Sciatic nerve (tissue), 2 donors: ENCODE measurements at regions not wholly inside any gene's neighbourhood (a gene's known extent, or its start where the extent isn't known, plus 50 kb on each side); places are given as distances from the start of the nearest gene placed in this dataset.
A peak's percentile ranks its signal among the peaks of the same experiment; 100 is the strongest.

Experiments
- ATAC-seq: fragments of 200-7000 bp; cut with Tn5 transposase; one replicate; pipeline ENCODE4 v1.9.1; 2020; ENCODE audit warnings: mild to moderate bottlenecking, moderate library complexity
- DNase-seq: peaks from one replicate; pipeline ENCODE4 v3.0.0-alpha.2; 2020; ENCODE audit warnings: low spot score
- intact Hi-C: fragments of 100-400 bp; cut with DNase I; formaldehyde crosslinking; loops from one replicate; pipeline ENCODE4 v1.14.2; 2022
- donor health status: DM: no; HTN: no; CAD: no.
- donor health status: DM: no; HTN: no; CAD: no.

- ATAC-seq (no peak), DNase-seq (no peak)
- intact Hi-C loops, result no loop called here
These were observed 55.0 kb downstream of the SOX4 start for GRCh38 chr6:21648475-21649050.

GRCh38 chr6:21653323-21653722 lies 59.8 kb downstream of the SOX4 start:
- no peak for DNase-seq
- intact Hi-C loops, result no loop called here
- ATAC-seq, result no peak

DNA sequence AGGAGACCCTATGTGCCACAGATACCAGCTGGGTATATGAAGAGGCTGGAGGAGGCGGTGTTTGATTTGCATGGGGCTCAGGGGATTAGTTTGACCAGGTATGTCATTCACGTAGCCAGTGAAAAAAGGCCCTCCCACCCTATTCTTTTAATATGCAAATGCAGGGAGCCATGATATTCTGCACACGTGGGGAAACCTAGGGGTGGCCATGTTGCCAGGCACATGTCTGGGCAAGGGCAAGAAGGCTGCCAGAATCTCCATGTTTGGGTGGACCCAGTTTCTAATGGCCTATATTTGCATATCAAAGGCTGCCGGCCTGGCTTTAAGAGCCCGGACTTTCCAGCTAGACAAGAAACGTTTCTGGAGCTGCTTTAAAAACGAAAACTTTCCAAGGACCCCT lies 60.4 kb downstream of the SOX4 start:
- DNase-seq (no peak), ATAC-seq (no peak)
- intact Hi-C loops, result no loop called here

DNA sequence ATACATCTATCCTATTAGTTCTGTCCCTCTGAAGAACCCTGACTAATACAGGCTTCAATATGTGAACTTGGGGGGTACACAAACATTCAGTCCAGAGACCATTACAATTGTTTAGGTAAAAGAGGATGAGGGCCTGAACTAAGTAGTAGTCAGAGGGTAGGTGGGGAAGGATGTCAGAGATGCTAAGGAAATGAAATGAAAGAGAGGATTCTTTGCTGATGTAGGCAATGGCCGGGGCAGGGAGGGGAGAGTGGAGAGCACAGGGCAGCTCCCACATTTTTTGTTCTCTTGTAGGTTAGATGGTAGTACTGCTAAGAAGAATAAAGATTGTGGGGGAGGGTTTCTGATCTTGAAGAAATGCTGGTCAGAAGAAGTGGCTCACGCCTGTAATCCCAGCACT lies 60.8 kb downstream of the SOX4 start:
- intact Hi-C loops, result no loop called here
- DNase-seq (no peak), ATAC-seq (no peak)

GRCh38 chr6:21663966-21664313 lies 70.4 kb downstream of the SOX4 start:
- ATAC-seq, result no peak
- intact Hi-C loops, result no loop called here

DNA sequence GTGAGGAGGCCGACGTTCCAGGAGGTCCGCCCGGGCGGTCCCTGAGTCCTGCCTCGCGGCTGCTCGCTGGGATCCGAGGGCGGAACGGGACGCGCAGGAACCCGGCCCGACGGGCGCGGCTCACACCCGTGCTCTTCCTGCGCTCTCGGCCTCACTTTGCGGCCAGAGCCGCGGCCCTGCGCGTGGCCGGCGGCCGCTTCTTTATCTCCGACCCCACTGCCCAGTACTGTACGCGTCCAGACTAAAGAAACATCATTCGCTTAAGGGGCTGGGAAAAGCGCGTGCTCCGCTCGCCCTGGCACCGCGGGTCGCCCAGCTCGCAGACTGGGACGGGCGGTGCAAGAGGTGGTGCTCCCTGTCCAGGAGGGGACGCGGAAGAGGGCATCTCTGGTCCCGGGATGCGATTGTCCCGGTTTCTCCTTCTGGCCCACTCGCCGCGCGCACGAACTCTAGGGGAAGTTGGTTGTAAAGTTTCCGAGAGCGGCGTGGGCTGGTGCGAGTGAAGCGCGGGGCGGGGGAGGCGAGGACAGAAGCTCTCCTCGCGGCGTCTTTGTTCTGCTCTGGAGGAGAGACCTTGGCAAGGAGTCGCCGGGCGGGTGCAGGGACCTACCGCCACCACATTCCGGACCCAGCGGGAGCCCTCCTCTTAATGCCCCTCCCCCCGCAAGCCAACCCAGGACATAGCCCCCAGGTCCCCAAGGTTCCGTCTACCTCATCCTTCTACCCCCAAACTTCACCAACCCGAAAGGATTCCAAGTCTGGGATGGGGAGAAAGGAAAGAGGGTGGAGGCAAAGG lies 71.0 kb downstream of the SOX4 start:
- DNase-seq, result peak; percentile 71
- ATAC-seq, result peak; percentile 55
- intact Hi-C loops, result no loop called here

More at GRCh38 chr6:21663966-21664313, 70.4 kb downstream of the SOX4 start:
- DNase-seq, result no peak

GRCh38 chr6:21665110-21665391 lies 71.5 kb downstream of the SOX4 start:
- no peak for DNase-seq
- ATAC-seq, result no peak
- intact Hi-C loops, result no loop called here

- DNase-seq (no peak), ATAC-seq (peak; percentile 45)
- intact Hi-C loops, result no loop called here
These were observed 72.0 kb downstream of the SOX4 start for GRCh38 chr6:21665392-21666200.

- intact Hi-C loops, result no loop called here
- ATAC-seq (peak; percentile 61), DNase-seq (peak; percentile 59)
These were observed 72.7 kb downstream of the SOX4 start for GRCh38 chr6:21666201-21666691.

GRCh38 chr6:21666853-21667681 lies 73.5 kb downstream of the SOX4 start:
- ATAC-seq (peak; percentile 33), DNase-seq (no peak)

DNA sequence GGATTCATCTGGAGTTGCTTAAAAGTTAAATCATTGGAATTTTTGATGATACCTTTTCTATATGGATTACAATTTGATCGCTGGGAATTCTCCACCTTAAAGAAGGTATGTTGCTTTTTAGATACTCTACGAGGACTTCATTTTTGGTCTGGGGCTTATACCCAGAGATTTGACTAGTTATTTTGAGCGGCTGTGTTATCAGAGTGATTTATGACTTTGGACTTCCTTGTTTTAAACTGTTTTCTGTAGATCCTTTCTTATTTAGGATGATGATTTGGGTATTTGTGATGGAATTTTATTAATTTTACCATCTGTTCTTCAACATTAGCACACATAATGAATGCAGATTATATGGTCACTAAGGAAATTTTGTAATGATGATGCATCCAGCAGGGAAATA lies 75.2 kb downstream of the SOX4 start:
- intact Hi-C loops, result no loop called here
- no peak for ATAC-seq
- no peak for DNase-seq

More at GRCh38 chr6:21666853-21667681, 73.5 kb downstream of the SOX4 start:
- intact Hi-C loops, result no loop called here

- no peak for ATAC-seq
- DNase-seq, result no peak
- intact Hi-C loops, result no loop called here
These were observed 83.2 kb downstream of the SOX4 start for GRCh38 chr6:21676769-21677168.

DNA sequence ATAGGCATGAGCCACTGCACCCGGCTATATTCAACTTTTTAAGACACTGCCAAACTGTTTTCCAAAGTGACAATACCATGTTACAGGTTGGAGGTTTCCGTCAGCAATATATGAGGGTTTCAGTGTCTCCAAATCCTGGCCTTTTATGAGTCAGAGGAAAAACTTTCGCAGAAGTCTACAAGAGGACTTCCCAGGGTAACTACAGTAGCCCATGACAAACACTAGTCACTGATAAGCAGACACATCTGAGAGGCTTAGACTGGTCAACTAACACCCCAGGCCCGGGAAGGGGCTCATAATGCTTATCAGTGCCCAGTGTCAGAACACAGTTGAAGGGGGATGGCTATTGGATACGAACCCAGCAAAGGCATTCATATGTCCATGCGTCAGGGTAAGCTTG lies 85.4 kb downstream of the SOX4 start:
- intact Hi-C loops, result no loop called here
- DNase-seq, result no peak
- no peak for ATAC-seq

- intact Hi-C loops, result no loop called here
- no peak for DNase-seq
- ATAC-seq, result no peak
These were observed 86.3 kb downstream of the SOX4 start for GRCh38 chr6:21679761-21680265.

DNA sequence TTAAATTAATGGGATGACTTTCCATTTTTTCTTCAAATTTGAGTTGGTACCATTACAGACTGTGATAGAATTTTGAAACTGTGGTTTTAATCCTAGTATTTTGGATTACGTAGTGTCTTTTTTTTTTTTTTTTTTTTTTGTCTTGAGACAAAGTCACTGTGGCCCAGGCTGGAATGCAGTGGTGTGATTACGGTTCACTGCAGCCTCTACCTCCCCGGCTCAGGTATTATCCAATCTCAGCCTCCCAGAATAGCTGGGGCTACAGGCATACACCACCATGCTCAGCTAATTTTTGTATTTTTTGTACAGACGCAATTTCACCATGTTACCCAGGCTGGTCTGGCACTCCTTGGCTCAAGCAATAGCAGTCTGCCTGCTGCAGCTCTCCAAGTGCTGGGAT lies 87.1 kb downstream of the SOX4 start:
- no peak for DNase-seq
- ATAC-seq, result no peak
- intact Hi-C loops, result no loop called here

- DNase-seq (no peak), ATAC-seq (no peak)
- intact Hi-C loops, result no loop called here
These were observed 96.9 kb downstream of the SOX4 start for GRCh38 chr6:21690489-21690888.

- DNase-seq, result no peak
- ATAC-seq, result no peak
- intact Hi-C loops, result no loop called here
These were observed 98.3 kb downstream of the SOX4 start for GRCh38 chr6:21691685-21692346.

DNA sequence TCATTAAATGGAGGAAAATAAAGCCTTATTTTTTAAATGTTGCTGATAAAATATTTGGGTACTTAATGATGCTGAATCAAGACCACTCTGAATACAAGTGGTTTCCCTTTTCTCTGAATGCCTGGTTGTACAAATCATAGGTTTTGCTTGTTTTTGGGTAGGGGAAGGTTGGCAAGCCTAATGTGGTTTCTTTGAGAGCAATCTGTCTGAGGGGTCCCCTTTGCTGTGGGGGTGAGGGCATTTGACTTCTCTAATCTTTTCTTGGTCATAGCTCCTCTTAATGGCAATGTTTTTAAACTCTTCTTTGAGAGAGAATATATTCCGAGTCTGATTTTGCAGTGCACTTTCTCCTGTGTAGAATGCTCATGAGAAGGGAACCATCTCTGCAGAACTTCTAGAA lies 99.2 kb downstream of the SOX4 start:
- DNase-seq (no peak), ATAC-seq (no peak)
- intact Hi-C loops, result no loop called here

- no peak for ATAC-seq
These were observed 100.6 kb downstream of the SOX4 start for GRCh38 chr6:21694168-21694567.

More at GRCh38 chr6:21694168-21694567, 100.6 kb downstream of the SOX4 start:
- intact Hi-C loops, result no loop called here
- DNase-seq, result no peak
